NCI-H1092 (cell line): ENCODE measurements at regions not wholly inside any gene's neighbourhood (a gene's known extent, or its start where the extent isn't known, plus 50 kb on each side); places are given as distances from the start of the nearest gene placed in this dataset.
"Not testable (repeated sequence)": the region's sequence is repeated elsewhere in the genome, so short reads cannot be mapped to it uniquely, and the experiment has no call there.

ENCODE experiments used
- DNase-seq: peaks from one replicate; lab custom pipeline; 2025; lab: John Stamatoyannopoulos, UW

DNA sequence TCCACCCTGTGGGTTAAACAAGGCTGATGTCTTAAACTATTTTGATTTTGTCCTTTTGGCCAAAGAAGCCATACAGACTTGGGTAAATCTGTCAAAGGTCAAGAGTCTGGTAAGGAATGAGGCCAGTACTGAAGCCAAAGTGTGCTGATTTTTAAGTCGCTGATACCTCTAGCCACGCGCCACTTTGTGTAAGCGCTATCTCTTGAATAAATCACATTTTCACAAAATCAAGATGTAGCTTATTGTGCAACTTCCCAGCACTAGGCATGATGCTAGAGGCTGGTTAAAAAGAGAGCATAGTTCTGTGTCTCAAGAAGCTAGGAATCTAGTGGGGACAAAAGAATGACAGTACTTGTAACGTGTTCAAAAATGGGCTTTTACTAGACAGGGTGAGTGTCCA is 510.6 kb upstream of the RAB6C start:
- DNase-seq: no peak

DNA sequence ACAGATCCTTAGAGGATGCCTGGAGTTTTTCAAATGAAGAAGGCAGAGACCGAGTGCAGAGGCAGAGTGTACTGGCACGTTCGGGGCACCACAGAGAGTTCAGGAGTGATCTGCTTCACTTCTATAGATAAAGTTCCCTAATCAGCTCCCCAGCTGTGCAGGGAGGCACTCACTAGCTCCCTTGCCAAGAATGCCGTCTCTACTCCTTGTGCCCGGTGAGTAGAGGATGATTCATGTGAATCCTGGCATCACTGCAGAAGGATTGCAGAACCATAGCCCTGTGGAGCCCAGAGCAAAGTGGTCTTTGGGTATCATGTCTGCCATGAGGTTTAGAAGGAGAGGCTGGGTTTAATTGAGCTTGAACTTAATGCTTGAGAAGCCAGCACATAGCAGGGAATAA is 510.1 kb upstream of the RAB6C start:
- no peak for DNase-seq

DNA sequence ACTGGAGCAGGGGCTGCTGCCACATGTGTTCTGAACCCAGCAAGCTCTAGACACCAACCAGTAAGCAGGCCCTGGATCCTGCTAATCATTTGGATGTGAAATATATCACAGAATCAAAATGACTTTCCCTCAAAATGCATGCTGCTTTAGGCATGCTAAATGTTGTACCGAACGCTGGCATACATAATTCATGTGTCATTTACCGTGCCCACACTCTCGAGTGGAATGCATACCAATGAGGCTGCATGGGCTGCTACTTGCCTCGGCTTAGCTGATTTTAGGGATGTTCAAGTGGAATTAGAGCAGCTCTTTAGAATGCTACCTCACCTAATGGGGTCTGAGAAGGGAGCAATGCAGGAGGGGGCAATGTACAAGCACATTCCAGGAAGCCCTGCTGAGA is 509.6 kb upstream of the RAB6C start:
- no peak for DNase-seq

DNA sequence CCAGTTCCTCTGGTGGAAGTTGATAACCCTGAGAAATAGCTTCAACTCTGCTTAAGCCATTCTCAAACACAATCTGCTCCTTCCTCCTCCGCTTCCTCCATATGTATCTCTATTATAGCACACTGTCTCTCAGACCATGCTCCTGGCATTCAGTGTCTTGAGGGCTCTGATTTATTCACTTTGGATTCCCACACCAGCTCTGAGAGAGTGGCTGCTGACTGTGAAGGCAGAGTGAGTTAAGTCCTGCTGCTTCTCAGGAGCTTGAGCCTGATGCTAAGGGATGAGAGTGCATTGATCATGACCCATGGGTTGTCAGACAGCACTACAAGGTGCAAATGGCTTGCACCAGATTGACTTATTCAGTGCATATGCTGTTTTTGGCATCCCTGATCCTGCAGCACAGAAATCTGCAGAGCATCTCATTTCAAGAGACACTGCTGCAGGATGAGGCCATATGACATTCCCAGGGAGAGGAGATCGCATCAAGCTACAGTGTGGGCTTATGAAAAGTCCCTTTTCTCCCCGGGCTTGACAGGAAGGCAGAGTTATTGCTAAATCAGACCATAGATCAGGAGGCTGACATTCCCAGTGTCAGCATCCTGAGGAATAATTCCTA is 500.5 kb upstream of the RAB6C start:
- DNase-seq: no peak

DNA sequence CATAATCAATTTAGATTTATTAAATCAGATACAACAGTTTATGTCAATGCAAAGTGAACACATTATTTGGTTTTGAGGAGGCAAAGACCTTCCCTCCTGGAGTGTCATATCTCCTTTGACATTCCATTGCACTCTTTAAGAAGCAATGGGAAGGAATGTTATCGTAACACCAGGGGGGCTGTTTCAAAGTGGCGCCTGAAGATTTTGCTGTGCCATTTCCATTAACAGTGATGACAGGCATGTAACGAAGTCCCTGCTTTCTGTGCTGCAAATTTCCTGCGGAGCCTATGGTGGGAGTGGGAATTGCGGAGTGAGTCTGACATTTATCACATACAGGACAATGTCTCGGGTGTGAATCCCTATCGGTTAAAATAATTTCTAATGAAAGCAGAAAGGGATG is 499.6 kb upstream of the RAB6C start:
- DNase-seq: no peak

DNA sequence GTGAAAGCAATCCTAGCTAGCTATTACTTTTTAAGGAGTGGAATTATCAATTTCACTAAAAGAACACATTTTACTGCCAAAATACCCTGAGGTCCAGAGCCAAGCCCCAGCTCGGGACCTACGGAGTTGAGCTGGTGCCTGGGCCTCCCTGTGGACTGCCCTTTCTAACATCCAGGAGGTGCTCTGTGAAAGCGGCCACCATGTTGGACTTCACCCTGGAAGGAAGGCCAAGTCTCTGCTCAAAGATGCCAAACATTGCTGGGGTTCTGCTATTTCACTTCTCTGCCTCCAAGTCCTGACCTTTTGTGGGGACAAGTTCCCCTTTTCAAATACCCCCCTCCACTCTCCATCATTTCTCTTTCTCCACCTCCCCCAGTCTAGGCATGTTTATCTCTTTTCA is 498.7 kb upstream of the RAB6C start:
- DNase-seq: no peak

DNA sequence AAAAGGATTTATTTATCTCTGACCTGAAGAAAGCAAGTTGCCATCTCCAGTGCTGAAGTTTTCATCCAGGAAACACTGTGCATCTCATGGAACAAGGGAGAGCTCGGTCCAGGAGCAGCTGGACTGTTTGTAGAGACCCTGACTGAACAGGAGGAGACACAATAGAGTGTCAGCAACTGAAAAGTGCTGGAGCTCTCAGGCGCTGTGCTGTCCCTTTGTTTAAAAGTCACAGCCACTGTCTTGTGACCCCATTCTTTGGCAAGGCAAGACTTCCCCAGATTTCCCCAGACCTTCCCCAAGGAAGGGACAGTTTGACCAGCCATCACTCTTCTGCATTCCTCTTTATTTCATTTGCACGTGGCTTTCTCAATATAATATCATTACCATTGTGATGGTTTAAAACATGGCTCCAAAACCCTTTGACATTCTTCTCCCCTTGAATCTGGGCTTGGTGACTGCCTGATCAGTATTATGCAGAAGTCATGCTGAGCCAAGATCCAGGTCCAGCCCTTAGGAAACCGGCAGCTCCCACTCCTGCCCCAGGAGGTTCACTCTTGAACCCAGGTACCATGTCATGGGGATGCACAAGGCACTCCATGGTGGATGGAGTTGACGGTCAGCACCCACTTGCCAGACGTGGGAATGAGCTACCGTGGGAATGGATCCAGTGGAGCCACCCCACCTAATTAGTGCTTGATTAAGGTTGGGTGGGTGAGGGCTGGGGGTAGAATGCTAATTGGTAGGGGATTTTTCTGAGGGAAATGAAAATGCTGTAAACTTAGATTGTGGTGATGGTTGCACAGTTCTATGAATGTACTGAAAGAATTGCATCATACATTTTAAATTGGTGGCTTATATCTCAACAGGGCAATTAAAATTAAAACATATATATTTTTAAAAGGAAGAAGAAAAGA is 497.9 kb upstream of the RAB6C start:
- no peak for DNase-seq

DNA sequence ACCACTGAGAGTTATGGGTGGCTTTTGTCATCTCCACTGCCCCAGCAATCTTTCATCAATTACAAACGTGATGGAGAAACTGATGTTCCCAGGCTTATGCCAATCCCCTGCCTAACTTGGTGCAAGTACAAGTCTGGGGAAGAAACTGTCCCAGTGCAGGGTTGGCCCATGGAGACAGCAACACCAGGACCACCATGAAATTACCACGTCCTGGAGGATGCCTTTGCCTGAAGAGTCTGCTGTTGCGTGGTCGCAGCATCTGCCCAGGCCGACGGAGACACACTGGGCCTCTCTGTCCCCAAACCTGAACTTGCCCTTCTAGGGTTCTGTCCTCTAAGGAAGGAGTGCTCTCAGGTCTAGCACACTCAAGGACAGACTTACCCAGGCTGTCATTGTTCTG is 496.8 kb upstream of the RAB6C start:
- DNase-seq: no peak

DNA sequence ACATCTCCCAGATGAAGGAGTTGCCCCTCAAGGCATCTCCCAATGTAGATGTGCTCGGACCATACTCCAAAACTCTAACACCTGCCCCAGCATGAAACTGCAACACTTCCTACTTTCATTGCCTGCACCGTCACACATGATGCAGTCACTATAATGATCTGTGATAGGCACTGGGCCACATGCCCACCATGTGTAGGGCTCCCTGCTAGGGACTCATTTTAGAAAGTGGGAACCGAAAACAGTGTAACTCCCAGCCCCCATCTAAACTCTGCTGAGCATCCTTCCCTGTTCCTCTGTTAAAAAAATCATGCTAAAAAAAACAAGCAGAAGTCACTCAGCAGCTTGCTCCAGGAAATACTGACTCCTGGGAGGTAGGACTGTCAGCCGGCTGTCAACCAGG is 496.1 kb upstream of the RAB6C start:
- no peak for DNase-seq

DNA sequence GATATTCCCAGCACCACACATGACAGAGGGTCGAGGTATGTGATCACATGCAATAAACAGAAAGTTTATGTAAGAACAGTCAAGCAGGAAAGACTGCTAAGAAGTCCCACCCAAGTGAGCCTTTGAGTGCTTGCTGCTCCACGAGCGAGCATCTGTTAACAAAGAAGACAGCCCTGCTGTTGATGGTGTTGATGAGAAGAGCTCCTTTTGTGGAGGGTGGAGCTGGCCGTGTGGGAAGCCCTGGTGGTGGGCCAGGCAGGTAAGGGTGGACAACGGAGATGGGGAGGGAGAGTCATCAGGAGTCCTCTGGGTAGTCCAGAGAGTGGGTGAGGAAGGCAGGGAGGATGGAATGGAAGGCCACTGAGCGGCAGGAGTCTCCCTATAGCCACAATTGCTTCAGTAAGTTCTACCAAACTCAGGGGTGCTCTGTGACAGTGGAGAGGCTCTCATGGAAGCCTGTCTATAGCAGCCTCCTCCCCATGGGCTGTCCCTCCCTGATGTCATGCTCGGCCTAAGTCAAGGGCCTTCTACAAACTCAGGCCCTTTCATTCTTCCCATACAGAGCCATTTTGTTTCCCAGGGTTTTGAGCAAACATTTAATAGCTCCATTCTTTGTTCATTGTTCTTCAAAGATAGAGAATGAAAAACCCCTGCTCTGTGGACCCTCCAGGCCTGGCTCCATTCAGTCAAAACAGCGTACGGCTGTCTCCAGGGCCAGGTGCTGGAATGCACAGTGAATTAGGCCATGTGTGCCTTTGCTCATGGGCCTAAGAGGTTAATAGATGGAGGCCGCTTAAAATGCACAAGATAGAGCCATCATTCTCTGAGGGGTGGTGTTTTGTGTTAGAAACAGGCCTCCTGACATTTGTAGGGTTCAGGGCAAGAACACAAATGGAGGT is 494.2 kb upstream of the RAB6C start:
- DNase-seq: no peak

DNA sequence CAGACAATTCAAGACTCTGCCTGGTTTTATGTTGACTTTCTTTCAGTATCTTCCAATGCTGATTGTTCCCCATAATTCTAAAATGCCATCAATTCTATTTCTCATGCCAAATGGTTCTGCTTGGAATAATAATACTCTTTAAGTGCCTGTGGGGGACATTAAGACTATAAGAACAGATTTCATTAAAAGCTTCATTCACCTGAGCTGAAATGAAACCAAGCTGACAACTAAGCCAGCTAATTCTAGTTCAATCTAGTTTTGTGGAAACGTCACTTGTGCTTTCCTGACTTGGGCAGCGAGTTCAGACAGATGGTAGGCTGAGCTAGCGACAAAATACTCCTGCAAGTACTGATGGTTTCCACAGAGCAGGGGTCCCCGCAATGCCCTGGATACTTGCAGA is 491.1 kb upstream of the RAB6C start:
- DNase-seq: no peak

DNA sequence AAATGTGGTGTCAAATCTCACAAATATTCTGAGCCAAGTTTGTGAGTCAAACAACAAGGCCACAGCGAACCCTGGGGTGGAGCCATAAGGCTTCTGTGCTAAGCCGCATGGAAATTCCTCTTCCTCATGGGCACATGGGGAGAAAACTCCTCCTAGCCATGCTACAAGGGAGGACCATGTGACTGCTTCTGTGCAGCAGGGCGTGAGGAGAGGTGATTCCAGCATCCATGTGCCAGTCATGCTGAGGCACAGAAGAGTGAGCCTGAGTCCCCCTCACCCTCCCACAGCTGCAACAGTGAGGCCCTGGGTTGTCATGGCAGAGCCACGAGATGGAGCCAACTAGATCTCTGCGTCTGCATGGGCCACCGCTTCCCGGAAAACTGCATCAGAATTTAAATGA is 488.8 kb upstream of the RAB6C start:
- no peak for DNase-seq

DNA sequence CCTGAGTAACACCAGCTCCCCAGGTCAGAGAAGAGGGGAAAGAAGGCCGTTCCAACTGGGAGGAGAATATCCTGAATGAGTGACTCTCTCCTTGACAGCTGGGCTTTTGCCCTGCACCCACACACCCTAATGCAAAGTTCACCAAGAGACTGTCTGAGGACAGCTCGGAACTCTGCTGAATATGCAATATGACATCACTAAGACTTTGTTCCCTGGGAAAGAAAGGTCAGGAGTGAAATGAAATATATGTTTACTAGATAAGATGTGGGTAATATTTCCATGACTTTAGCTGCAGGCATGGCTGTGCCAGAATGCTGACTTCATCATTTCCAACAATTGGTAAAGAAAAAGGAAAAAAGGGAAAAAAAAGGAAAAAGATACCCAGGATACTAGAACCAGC is 488.2 kb upstream of the RAB6C start:
- DNase-seq: no peak

DNA sequence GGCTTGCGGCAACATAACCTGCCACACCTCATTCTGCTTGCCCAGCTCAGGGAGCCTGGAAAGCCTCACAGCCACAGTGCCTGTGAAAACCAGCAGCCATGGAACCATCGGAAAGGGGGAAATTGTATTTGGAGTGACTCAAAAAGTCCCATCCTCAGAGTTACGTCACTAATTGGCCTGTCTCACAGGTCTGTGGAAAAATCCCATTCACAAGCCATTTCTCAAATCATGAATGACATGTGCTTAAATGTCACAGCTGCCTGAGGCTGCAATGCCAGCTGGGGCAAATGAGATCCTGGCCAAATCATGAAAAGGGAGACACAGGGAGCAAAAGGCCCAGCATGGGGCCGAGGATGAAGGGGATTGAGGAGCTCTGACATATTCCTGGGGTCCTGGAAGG is 486.9 kb upstream of the RAB6C start:
- DNase-seq: no peak

DNA sequence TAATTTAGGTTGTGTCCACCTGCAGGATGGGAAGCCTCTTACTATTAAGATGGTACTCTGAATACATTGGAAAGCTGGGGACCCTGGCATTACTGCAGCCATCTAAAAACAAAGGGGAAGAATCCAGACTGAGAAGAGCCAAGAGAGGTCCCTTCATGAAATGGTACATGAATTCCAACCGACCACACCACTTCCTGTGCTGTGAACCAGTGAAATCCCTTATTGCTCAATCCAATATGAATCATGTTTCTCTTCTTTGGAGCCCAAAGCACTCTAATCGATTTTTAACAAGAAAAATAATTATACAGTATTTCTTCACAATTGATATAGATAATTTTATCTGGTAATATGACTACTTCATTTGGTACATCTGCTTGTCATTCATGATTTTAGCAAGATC is 479.7 kb upstream of the RAB6C start:
- DNase-seq: no peak

DNA sequence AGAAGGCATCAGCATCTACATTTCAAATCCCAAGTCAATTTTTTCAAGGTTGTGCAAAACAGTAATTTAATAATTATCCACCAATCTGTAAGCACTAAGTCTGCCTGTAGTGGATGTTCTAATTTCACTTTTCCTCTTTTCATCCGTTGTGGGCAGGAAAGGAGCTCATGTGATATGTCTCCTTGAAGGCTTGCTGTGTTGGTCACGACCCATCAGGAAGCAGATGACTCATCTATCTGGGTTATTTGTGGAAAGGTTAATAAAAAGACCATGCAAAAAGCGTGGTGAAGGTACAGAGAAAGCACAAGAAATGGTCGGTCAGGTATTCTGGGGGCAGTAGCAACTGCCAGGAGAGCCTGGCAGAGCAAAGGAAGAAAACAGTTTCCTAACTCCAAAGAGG is 476.7 kb upstream of the RAB6C start:
- no peak for DNase-seq

DNA sequence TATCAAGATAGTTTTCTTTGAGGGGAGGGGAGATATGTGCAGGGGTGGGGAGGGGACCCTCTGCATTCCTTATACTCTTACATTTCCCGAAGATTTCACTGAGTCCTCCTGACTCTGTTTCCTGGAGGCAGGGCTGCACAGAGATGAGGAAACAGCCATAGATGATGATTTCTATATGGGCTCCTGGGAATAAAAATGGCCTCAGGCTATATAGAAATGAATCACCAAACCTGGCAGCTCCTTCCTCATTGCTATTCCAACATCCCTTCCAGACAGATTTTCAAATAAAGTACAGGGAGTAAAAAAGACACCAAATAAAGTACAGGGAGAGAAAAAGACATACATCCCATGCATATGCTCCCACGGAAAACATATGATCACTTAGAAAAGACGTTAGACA is 474.8 kb upstream of the RAB6C start:
- DNase-seq: no peak

DNA sequence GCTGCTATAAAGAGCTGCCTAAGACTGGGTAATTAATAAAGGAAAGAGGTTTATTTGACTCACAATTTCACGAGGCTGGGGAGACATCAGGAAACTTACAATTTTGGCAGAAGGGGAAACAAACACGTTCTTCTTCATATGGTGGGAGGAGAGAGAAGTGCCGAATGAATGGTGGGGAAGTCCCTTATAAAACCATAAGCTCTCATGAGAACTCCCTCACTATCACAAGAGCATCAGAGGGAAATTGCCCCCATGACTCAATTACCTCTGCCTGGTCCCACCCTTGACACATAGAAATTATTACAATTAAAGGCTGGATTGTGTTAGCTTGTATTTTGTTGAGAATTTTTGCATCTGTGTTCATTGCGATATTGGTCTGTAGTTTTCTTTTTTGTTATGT is 460.5 kb upstream of the RAB6C start:
- no peak for DNase-seq

DNA sequence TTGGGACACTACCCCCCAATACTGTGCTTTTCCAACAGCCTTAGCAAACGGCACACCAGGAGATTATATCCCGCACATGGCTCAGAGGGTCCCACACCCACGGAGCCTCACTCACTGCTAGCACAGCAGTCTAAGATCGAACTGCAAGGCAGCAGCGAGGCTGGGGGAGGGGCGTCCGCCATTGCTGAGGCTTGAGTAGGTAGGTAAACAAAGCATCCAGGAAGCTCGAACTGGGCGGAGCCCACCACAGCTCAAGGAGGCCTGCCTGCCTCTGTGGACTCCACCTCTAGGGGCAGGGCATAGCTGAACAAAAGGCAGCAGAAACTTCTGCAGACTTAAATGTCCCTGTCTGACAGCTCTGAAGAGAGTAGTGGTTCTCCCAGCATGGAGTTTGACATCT is 447.3 kb upstream of the RAB6C start:
- DNase-seq: not testable (repeated sequence)

DNA sequence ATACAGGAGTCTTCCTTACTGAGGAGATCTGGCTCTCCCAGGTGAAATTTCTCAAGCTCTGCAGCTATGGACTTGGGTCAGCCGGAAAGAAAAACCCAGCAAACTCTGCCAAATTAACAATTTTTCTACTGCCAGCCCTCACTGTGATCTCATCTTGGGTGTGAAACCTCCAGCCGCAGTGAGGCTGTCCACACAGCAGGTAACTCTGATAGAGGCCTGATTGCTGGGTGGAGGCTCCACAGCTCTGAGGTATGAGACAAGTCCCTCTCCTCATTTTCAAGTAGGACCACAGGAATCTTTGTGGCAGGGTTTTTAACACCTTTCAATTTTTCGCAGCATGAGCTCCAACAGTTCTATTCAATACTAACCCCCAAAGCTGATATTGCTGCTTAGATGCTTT is 430.6 kb upstream of the RAB6C start:
- no peak for DNase-seq

DNA sequence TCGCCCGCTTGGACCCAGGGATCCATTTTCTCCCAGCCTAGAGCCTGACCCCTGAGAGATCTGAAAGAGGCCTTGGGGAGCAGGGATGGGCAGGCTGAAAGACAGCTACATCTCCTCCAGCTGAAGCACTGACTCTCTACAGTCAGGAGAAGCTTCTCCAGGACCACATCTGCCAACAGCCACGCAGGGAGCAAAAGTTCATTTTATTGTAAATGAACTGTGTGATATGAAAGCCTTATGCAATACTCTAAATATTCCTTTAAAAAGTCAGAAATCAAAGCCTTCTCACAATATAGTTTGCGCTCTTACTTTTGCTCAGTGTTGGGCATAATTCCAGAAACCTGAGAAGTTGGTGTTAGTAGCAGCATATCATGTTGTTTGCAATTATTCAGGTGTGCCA is 428.9 kb upstream of the RAB6C start:
- no peak for DNase-seq

DNA sequence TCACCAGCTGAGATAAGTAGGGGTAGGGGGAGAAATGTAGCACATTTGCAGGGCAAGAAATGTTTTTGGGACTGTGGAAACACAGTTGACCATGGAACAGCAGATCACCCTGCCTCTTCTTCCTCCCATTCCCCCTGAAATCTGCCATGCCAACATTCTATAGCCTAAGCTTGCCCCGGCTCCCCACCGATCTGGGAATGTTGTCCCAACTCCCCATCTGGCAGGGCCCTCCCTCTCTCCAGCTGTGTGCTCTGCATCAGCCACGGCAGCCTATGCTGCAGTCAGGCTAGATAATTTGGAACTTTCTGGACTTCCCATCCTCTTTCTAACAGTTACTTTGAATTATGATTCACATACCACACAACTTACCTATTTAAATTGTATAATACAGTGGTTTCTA is 425.1 kb upstream of the RAB6C start:
- DNase-seq: no peak

DNA sequence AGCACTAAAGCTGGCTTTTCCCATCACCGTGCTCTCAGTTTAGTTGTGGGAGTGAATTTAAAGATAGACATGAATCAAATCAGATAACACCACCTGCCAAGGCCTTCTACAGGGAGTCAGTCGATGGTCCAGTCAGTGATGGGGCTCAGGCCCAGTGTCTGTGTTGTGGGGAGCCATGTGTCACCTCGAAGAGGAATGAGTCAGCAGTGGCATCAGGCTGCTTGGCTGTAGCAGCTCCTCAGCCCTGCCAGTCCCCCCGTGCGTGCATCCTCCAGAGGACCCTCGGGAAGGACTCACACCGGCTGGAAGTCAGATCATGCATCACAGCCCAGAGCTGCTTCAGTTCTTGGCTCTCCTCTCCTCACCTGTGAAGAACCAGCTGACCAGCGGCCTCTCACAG is 420.4 kb upstream of the RAB6C start:
- DNase-seq: no peak
